Activated CD4-positive, alpha-beta T cell treated with anti-CD3 and anti-CD28 coated beads, Interleukin-2, amount 10 ng/mL, durations not matched to agents 24 days and 14 days (primary cell): ENCODE measurements at regions not wholly inside any gene's neighbourhood (a gene's known extent, or its start where the extent isn't known, plus 50 kb on each side); places are given as distances from the start of the nearest gene placed in this dataset.

Source experiments
- DNase-seq: peaks from one replicate; pipeline ENCODE4 v3.0.0; 2022
- H3K27ac Mint-ChIP-seq: one replicate; pipeline ENCODE4 v1.8.0; 2022; ENCODE audit warnings: mild to moderate bottlenecking, mixed read lengths
- H3K27me3 Mint-ChIP-seq: one replicate; pipeline ENCODE4 v1.8.0; 2022; ENCODE audit warnings: mixed read lengths
- H3K36me3 Mint-ChIP-seq: one replicate; pipeline ENCODE4 v1.8.0; 2022; ENCODE audit warnings: low read depth, mild to moderate bottlenecking, mixed read lengths
- H3K4me1 Mint-ChIP-seq: one replicate; pipeline ENCODE4 v1.8.0; 2021; ENCODE audit warnings: mixed read lengths
- H3K4me3 Mint-ChIP-seq: one replicate; pipeline ENCODE4 v1.8.0; 2022; ENCODE audit warnings: mild to moderate bottlenecking, moderate library complexity, mixed read lengths
- H3K9me3 Mint-ChIP-seq: one replicate; pipeline ENCODE4 v1.8.0; 2021; ENCODE audit warnings: mixed read lengths
- intact Hi-C: fragments of 100-400 bp; cut with micrococcal nuclease; formaldehyde crosslinking; loops from one replicate; pipeline ENCODE4 v1.15.1; 2023

GRCh38 chr7:51680594-51681399 is 364.2 kb upstream of the COBL start:
- no peaks in the 10 kb centered on the region for H3K4me1 Mint-ChIP-seq
- intact Hi-C loops: no loop called here
- no peaks in the 10 kb centered on the region for H3K27me3 Mint-ChIP-seq
- H3K36me3 Mint-ChIP-seq: no peaks in the 10 kb centered on the region
- peaks cover 7% of the 10 kb centered on the region for H3K9me3 Mint-ChIP-seq
- H3K4me3 Mint-ChIP-seq: no peak overlapping the region
- no peak for DNase-seq
- H3K27ac Mint-ChIP-seq: no peak overlapping the region

DNA sequence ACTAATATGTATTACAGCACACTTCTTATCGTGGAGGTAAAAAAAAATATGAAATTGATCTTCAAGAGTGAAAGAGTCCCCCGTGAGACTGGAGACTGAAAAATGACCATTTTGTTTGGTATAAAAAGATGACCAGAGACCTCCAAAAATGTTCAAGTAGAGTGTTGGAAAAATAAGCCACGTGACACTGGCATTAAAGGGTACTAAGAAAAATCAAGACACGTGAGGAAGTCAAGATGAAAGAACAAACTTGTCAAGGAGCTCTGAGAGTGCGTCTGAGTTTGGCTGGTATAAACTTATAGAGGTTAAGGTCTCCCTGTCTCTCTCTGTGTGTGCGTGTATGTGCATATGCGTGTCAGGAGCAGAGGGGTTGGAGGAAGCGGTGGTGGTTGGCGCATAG is 362.7 kb upstream of the COBL start:
- Mint-ChIP-seq H3K9me3 (peaks cover 7% of the 10 kb centered on the region), H3K36me3 (no peaks in the 10 kb centered on the region), H3K27me3 (no peaks in the 10 kb centered on the region), H3K4me1 (no peaks in the 10 kb centered on the region), H3K4me3 (no peak overlapping the region), H3K27ac (no peak overlapping the region)
- intact Hi-C loops: no loop called here
- no peak for DNase-seq

DNA sequence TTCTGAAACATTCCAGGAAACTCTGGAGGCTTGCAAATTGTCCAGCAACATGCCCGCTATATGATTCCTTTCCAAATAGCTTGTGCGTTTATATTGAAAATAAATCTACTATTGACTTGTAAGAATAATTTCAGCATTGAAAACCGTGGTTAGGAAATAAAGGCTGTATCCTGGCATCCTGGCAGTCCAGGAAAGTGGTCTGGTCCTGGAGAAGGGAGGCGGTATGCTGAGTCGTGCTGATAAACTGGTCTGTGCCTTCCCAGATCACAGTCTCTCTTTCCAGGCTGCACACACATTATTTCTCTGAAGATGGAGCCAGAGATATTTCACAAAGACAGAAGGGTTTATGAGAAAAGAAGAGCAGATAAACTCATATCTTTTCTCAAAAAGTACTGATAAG is 350.1 kb upstream of the COBL start:
- Mint-ChIP-seq H3K27me3 (no peaks in the 10 kb centered on the region), H3K4me1 (no peaks in the 10 kb centered on the region), H3K9me3 (no peaks in the 10 kb centered on the region), H3K4me3 (no peak overlapping the region), H3K27ac (no peak overlapping the region), H3K36me3 (no peaks in the 10 kb centered on the region)
- DNase-seq: no peak
- intact Hi-C loops: no loop called here

DNA sequence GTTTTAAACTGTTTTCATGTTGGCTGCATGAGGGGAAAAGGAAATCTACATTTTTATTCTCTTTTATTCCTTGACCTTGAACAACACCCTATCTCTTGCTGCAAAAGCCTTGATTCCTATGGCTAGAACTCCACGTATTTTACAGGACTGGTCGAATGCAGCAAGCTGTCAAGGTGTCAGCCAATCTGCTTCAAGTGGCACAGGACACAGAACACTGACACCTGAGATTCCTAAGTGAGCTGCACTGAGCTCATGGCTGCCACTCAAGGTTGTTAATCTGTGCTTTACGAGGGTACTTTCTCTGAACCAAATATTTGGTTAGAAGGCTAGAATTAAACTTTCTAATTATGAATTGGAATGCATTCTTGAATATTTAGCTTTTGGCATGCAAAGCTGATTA is 349.7 kb upstream of the COBL start:
- no peak for DNase-seq
- intact Hi-C loops: no loop called here
- Mint-ChIP-seq H3K27me3 (no peaks in the 10 kb centered on the region), H3K36me3 (no peaks in the 10 kb centered on the region), H3K4me3 (no peak overlapping the region), H3K9me3 (no peaks in the 10 kb centered on the region), H3K4me1 (no peaks in the 10 kb centered on the region), H3K27ac (no peak overlapping the region)

DNA sequence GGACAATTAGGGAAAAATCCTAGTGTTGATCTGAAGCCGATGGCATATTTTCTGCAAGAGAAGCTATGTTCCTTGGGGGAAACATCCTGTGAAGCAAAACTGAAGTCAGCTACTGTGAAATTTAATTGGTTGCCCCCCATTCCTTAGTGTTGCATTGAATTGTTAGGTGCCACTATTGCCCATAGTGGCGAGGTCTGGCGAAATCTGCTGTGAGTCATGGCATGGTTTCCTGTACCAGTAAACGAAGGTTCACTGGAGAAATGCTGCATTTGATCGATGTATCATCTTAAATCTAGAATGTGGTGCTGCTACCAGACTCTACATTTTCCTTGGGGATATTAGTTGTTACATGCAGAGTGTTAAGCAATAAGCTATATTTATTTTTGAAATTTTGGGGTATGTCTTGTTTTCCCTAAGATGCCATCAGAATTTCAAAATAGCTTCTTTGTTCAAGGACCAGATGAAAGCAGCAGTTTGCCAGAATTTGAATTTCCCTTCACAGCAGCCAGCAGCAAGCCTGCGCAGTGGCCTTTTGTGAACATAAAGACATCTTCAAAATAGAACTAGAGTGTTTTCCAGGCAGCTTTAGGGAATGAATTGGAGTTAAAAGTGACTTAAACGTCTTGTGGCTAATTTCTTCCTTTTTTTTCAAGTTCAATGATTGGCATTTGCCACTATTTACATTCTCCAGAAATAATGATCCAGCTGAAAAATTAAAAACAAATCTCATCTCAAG is 348.6 kb upstream of the COBL start:
- Mint-ChIP-seq H3K4me3 (no peak overlapping the region), H3K9me3 (no peaks in the 10 kb centered on the region), H3K36me3 (no peaks in the 10 kb centered on the region), H3K27ac (no peak overlapping the region), H3K27me3 (no peaks in the 10 kb centered on the region), H3K4me1 (no peaks in the 10 kb centered on the region)
- no peak for DNase-seq
- intact Hi-C loops: no loop called here

DNA sequence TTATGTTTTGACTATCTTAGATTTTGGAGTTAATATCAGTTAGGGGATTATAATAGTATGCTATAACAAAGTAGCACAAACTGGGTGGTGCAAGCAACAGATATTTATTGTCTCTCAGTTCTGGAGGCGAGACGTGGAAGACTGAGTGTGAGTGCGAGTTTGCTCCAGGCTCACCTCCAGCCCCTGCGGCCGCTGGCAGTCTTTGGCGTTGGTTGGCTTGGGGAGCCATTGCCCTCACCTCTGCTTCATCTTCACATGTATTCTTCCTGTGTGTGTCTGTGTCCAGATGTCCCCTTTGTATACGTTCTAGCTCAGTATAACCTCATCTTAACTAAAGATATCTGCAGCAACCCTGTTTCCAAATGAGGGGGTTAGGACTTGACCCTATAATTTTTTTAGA is 343.9 kb upstream of the COBL start:
- no peak for DNase-seq
- no peaks in the 10 kb centered on the region for H3K36me3 Mint-ChIP-seq
- H3K27me3 Mint-ChIP-seq: no peaks in the 10 kb centered on the region
- H3K4me3 Mint-ChIP-seq: no peak overlapping the region
- no peak overlapping the region for H3K27ac Mint-ChIP-seq
- H3K9me3 Mint-ChIP-seq: no peaks in the 10 kb centered on the region
- no peaks in the 10 kb centered on the region for H3K4me1 Mint-ChIP-seq
- intact Hi-C loops: no loop called here

DNA sequence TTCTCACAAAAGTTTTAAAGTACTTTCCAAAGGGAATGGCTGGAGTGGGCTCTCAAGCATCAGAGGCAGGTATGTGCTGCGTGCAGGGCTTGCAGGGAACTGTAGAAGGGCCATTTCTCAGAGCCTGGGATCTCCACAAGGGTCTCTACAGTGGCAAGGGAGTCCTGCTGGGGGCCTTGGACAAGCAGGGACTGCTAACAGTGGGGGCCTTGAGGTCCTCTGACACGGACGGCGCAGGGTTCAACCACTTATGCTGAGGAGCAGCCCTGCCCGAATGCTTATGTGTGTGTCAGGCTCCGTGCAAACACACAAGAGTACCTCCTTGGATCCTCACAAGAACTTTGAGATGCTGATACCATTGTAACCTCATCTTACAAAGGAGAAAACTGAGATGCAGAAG is 342.1 kb upstream of the COBL start:
- intact Hi-C loops: no loop called here
- H3K4me3 Mint-ChIP-seq: no peak overlapping the region
- H3K4me1 Mint-ChIP-seq: no peaks in the 10 kb centered on the region
- no peaks in the 10 kb centered on the region for H3K9me3 Mint-ChIP-seq
- H3K27ac Mint-ChIP-seq: no peak overlapping the region
- DNase-seq: no peak
- no peaks in the 10 kb centered on the region for H3K36me3 Mint-ChIP-seq
- H3K27me3 Mint-ChIP-seq: no peaks in the 10 kb centered on the region

DNA sequence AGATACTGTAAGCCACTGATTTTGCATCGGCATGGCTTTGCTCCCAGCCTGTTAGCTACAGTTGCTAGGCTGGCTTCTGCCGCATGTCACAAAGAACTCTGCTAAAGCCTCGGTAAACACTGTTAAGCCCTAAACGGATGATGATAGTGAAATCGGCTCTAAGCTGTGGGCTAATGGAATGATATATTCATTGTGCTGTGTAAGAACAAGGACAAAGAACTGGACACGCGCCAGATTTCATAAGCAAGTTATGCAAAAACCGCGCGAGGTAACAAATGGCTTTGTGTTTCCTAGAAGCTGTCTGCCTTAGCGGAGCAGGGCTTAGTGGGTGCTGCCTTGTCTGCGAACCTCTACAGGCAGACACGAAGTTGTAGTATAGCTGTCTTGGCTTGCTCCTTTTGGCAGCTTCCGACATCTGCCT is 331.3 kb upstream of the COBL start:
- intact Hi-C loops: no loop called here
- no peak overlapping the region for H3K27ac Mint-ChIP-seq

DNA sequence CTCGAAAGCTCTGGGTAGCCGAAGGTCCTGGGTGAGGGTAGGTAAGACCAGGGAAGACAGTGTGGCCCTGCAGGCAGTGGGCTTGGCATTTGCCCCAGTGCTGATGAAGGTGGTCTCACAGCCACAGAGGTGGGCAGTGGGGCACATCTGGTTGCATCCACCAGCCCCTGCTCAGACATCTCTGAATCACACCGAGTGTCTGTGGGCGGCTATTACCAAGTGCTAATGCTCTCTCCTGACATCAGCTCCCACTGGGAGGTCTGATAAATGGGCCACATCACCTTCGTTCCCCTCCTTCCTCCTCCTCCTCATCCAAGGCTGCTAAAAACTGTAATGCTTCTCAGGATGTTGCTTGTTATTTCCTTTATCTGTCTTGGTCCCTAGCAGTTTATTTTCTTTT is 330.9 kb upstream of the COBL start:
- no peaks in the 10 kb centered on the region for H3K27me3 Mint-ChIP-seq
- no peak overlapping the region for H3K4me3 Mint-ChIP-seq
- H3K4me1 Mint-ChIP-seq: no peaks in the 10 kb centered on the region
- no peaks in the 10 kb centered on the region for H3K36me3 Mint-ChIP-seq
- DNase-seq: no peak
- no peak overlapping the region for H3K27ac Mint-ChIP-seq
- H3K9me3 Mint-ChIP-seq: no peaks in the 10 kb centered on the region
- intact Hi-C loops: no loop called here

More for the DNA sequence above, 331.3 kb upstream of the COBL start:
- Mint-ChIP-seq H3K4me3 (no peak overlapping the region), H3K9me3 (no peaks in the 10 kb centered on the region), H3K36me3 (no peaks in the 10 kb centered on the region), H3K4me1 (no peaks in the 10 kb centered on the region), H3K27me3 (no peaks in the 10 kb centered on the region)
- no peak for DNase-seq

DNA sequence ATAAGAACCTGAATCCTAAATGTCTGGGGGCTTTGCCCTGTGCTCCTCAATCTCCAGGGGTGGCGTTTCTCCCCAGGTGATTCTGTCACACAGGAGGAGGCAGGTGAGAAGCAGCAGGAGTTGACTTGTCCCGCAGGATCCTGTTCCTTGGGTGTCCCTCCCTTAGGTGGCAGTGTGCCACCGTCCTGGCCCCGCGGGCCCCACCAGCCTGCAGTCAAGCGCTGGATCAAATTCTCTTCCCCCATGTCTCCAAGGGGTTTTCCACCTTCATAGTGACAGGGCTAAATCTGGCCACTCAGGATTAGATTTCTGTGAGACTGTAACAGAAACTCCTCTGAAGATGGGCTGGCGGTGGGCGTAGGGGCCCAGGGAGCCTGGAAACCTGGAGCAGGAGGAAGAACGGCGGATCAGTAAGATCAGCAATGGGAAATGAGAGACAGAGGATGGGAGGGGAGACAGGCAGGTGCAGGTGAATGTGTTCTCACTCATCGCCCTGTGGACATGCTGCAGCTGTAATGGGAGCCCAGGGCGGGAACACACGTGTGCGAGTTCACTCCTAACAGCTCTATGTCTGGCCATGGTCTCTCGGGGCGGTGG is 329.2 kb upstream of the COBL start:
- no peaks in the 10 kb centered on the region for H3K4me1 Mint-ChIP-seq
- no peak for DNase-seq
- H3K4me3 Mint-ChIP-seq: no peak overlapping the region
- H3K9me3 Mint-ChIP-seq: no peaks in the 10 kb centered on the region
- no peak overlapping the region for H3K27ac Mint-ChIP-seq
- no peaks in the 10 kb centered on the region for H3K36me3 Mint-ChIP-seq
- intact Hi-C loops: no loop called here
- H3K27me3 Mint-ChIP-seq: no peaks in the 10 kb centered on the region

DNA sequence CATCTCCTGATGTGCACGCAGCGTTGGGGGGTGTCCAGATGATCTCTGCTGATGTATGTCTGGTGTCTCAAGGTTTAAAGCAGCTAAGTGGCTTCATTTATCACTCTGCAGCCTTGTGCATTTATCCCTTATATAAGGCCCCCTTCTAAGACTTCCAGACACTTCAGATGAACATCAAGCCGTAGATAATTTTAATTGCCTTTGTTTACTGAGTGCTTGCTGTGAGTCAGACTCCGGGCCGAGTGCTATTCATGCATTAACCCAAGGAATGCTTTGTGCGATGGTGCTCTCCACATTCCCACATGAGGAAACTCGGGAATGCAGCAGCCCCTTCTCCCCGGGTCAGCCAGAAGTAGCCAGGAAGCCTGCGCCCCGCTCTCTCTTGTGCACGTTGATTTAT is 328.6 kb upstream of the COBL start:
- H3K27ac Mint-ChIP-seq: no peak overlapping the region
- H3K9me3 Mint-ChIP-seq: no peaks in the 10 kb centered on the region
- no peak overlapping the region for H3K4me3 Mint-ChIP-seq
- H3K4me1 Mint-ChIP-seq: no peaks in the 10 kb centered on the region
- intact Hi-C loops: no loop called here
- DNase-seq: no peak
- H3K36me3 Mint-ChIP-seq: no peaks in the 10 kb centered on the region
- no peaks in the 10 kb centered on the region for H3K27me3 Mint-ChIP-seq

DNA sequence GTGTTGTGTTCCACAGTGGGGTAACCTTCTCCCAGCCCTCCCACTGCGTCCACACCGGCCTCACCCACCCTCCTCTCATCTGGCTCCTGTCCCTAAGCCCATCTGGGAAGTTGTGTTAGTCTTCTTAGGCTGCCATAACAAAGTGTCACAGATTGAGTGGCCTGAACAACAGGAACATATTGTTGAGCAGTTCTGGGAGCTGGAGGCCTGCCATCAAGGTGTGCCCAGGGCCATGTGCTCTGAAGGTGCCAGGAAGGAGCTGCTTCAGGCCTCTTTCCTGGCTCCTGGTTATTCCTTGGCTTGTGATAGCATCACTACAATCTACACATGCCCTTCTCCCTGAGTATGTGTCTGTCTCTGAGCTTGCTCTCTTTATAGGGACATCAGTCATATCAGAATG is 327.6 kb upstream of the COBL start:
- Mint-ChIP-seq H3K36me3 (no peaks in the 10 kb centered on the region), H3K27ac (no peak overlapping the region), H3K4me3 (no peak overlapping the region), H3K4me1 (no peaks in the 10 kb centered on the region), H3K27me3 (no peaks in the 10 kb centered on the region), H3K9me3 (peaks cover 3% of the 10 kb centered on the region)
- no peak for DNase-seq
- intact Hi-C loops: no loop called here

- H3K4me3 Mint-ChIP-seq: no peak overlapping the region
- no peaks in the 10 kb centered on the region for H3K36me3 Mint-ChIP-seq
- no peaks in the 10 kb centered on the region for H3K27me3 Mint-ChIP-seq
- H3K9me3 Mint-ChIP-seq: peaks cover 3% of the 10 kb centered on the region
- intact Hi-C loops: no loop called here
- no peak overlapping the region for H3K27ac Mint-ChIP-seq
- no peak for DNase-seq
- no peaks in the 10 kb centered on the region for H3K4me1 Mint-ChIP-seq
Measured at GRCh38 chr7:51640841-51641240, 324.2 kb upstream of the COBL start.

DNA sequence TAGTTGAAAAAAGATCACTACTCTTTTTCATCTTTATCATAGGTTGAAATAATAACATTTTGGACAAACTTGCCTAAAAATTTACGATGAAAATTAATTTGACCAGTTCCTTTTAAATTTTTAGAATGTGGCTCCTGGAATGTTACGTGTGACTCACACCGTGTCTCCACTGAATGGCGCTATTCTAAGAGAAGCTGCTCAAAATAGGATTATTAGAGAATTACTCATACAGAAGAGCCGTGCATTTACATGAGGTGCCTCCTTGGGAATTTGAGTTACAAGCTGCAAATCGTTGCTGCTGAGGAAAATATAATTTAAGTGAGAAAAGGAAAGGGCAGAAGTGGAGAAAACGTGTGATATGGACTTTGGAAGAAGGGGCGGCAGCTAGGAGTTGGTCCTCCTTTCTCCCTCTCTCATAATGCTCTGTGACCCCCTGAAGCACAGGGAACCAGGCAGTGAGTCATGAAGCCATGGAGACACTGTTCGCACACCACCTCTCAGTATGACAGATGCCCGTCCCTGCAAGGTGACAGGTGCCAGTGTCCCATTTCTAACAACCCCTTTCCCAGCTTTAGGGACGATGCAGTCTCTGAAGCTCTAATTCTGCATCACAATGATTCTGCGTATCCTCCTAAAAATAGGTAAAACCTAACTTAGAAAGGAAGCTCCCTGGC is 323.2 kb upstream of the COBL start:
- H3K36me3 Mint-ChIP-seq: no peaks in the 10 kb centered on the region
- H3K4me1 Mint-ChIP-seq: no peaks in the 10 kb centered on the region
- intact Hi-C loops: no loop called here
- H3K4me3 Mint-ChIP-seq: no peak overlapping the region
- no peak for DNase-seq
- no peak overlapping the region for H3K27ac Mint-ChIP-seq
- peaks cover 3% of the 10 kb centered on the region for H3K9me3 Mint-ChIP-seq
- H3K27me3 Mint-ChIP-seq: no peaks in the 10 kb centered on the region
